GM12878 (cell line): ENCODE measurements at regions not wholly inside any gene's neighbourhood (a gene's known extent, or its start where the extent isn't known, plus 50 kb on each side); places are given as distances from the start of the nearest gene placed in this dataset.

ENCODE experiments used
- ATAC-seq: fragments of 200-7000 bp; cut with Tn5 transposase; 3 replicates; pipeline ENCODE4 v1.9.1; 2020; ENCODE audit warnings: mild to moderate bottlenecking, moderate library complexity
- BruUV-seq: library from RNA; stranded (reverse); fragments of 400-500 nt; replicated peaks from 2 replicates; lab custom pipeline; 2021; lab: Mats Ljungman, UMichigan
- CTCF ChIA-PET: fragments of 300-600 bp; sonication (Branson Sonifier 250); formaldehyde crosslinking; extraction: SDS; loops from one replicate; lab custom pipeline; 2021; ENCODE audit warnings: inconsistent platforms; lab: Yijun Ruan, JAX
- POLR2A ChIA-PET: fragments of 350-600 bp; formaldehyde crosslinking; extraction: SDS; loops from one replicate; lab custom pipeline; 2021; ENCODE audit warnings: inconsistent platforms; lab: Charles Lee
- RAD21 ChIA-PET: fragments of 300-600 bp; sonication (Branson Sonifier 250); formaldehyde crosslinking; loops from one replicate; lab custom pipeline; 2023; ENCODE audit warnings: antibody characterized with exemption; ENCODE audit not compliant: unreplicated experiment; lab: Charles Lee
- SMC1A ChIA-PET: fragments of 300-600 bp; sonication (Branson Sonifier 250); formaldehyde crosslinking; loops from one replicate; lab custom pipeline; 2023; ENCODE audit not compliant: unreplicated experiment, uncharacterized antibody; lab: Charles Lee
- DNase-seq: peaks from one replicate; pipeline ENCODE4 v3.0.0-alpha.2; 2011; ENCODE audit warnings: low read depth, low spot score
- FAIRE-seq: peaks from 3 replicates; lab custom pipeline; 2011; peaks lifted over from hg19 to GRCh38; lab: Jason Lieb, UNC
- H2AFZ ChIP-seq: 2 replicates; pipeline ENCODE4 v1.6.0; 2011; ENCODE audit warnings: low read depth, low read length, control low read depth; ENCODE audit not compliant: control insufficient read depth
- H3K27ac ChIP-seq: 2 replicates; pipeline ENCODE4 v1.5.1; 2011; ENCODE audit warnings: control low read depth; ENCODE audit not compliant: control insufficient read depth, insufficient read depth
- H3K27me3 ChIP-seq, 2 experiments: replicated peaks in 1 of 2; 2 replicates each; pipeline versions ENCODE4 v1.6.0 to v1.6.1; 2011; ENCODE audit warnings: low read length in 1 of 2; ENCODE audit not compliant: control insufficient read depth in 2 of 2, insufficient read depth in 2 of 2
- H3K36me3 ChIP-seq, 2 experiments: 2 replicates each; pipeline ENCODE4 v1.5.1; 2011; ENCODE audit warnings: low read length in 1 of 2; ENCODE audit not compliant: control insufficient read depth in 2 of 2, insufficient read depth in 2 of 2
- H3K4me1 ChIP-seq: 2 replicates; pipeline ENCODE4 v1.6.1; 2011; ENCODE audit warnings: mild to moderate bottlenecking, low read length, moderate library complexity, mixed read lengths; ENCODE audit not compliant: control insufficient read depth, insufficient read depth
- H3K4me2 ChIP-seq: 2 replicates; pipeline ENCODE4 v1.6.0; 2011; ENCODE audit warnings: control low read depth; ENCODE audit not compliant: control insufficient read depth, insufficient read depth
- H3K4me3 ChIP-seq: fragments of 200-600 bp; sonication (generic); 2 replicates; pipeline ENCODE4 v1.5.1; 2016
- H3K79me2 ChIP-seq: 2 replicates; pipeline ENCODE4 v1.6.0; 2011; ENCODE audit warnings: low read length; ENCODE audit not compliant: control insufficient read depth, insufficient read depth
- H3K9ac ChIP-seq: 2 replicates; pipeline ENCODE4 v1.8.0; 2011; ENCODE audit warnings: low read length, control low read depth, mixed read lengths; ENCODE audit not compliant: control insufficient read depth, insufficient read depth
- H3K9me3 ChIP-seq: replicated peaks from 3 replicates; pipeline ENCODE4 v1.5.1; 2011; ENCODE audit warnings: mild to moderate bottlenecking, low read length; ENCODE audit not compliant: control insufficient read depth, insufficient read depth
- H4K20me1 ChIP-seq: 2 replicates; pipeline ENCODE4 v1.6.0; 2011; ENCODE audit not compliant: control insufficient read depth, insufficient read depth
- BRCA1 ChIP-seq: IDR thresholded peaks from 2 replicates; pipeline ENCODE4 v1.6.1; 2011; ENCODE audit warnings: low read depth, low read length, improper control_type of control experiment
- LARP7 ChIP-seq: fragments of 450-650 bp; IDR thresholded peaks from 2 replicates; pipeline ENCODE4 v1.6.1; 2017; ENCODE audit warnings: mild to moderate bottlenecking
- NFYB ChIP-seq: IDR thresholded peaks from 2 replicates; pipeline ENCODE4 v1.6.1; 2011; ENCODE audit warnings: low read depth, mild to moderate bottlenecking, low read length, improper control_type of control experiment, moderate library complexity; ENCODE audit not compliant: insufficient read depth
- POLR2A ChIP-seq: IDR thresholded peaks from 2 replicates; pipeline ENCODE4 v1.6.1; 2011; ENCODE audit warnings: low read depth, mild to moderate bottlenecking, low read length
- POLR2AphosphoS5 ChIP-seq: IDR thresholded peaks from 2 replicates; pipeline ENCODE4 v1.6.1; 2011; ENCODE audit warnings: mild to moderate bottlenecking, low read length, inconsistent platforms
- RAD21 ChIP-seq: IDR thresholded peaks from 2 replicates; pipeline ENCODE4 v1.6.1; 2011; ENCODE audit warnings: mild to moderate bottlenecking, low read depth, low read length, moderate library complexity; ENCODE audit not compliant: insufficient read depth
- REST ChIP-seq: IDR thresholded peaks from 2 replicates; pipeline ENCODE4 v1.6.1; 2012; ENCODE audit warnings: mild to moderate bottlenecking, low read depth, low read length
- RUNX3 ChIP-seq: IDR thresholded peaks from 2 replicates; pipeline ENCODE4 v1.6.1; 2012; ENCODE audit warnings: low read length, inconsistent platforms
- SIN3A ChIP-seq: IDR thresholded peaks from 2 replicates; pipeline ENCODE4 v1.6.1; 2012; ENCODE audit warnings: low read depth, low read length, improper control_type of control experiment
- SMC3 ChIP-seq: IDR thresholded peaks from 2 replicates; pipeline ENCODE4 v1.6.1; 2011; ENCODE audit warnings: low read length, improper control_type of control experiment, borderline replicate concordance
- TCF7 ChIP-seq: IDR thresholded peaks from 2 replicates; pipeline ENCODE4 v1.6.1; 2014; ENCODE audit warnings: antibody characterized with exemption, borderline replicate concordance
- ZBED1 ChIP-seq: IDR thresholded peaks from 2 replicates; pipeline ENCODE4 v1.6.1; 2016; ENCODE audit warnings: borderline replicate concordance
- ZNF687 ChIP-seq: fragments of 450-650 bp; IDR thresholded peaks from 2 replicates; pipeline ENCODE4 v1.6.1; 2017; ENCODE audit warnings: mild to moderate bottlenecking, moderate library complexity
- in situ Hi-C: fragments of 300-500 bp; cut with MboI; formaldehyde crosslinking; loops from 9 replicates; pipeline ENCODE4 v1.14.3; 2018; ENCODE audit warnings: mixed read lengths
- intact Hi-C: fragments of 100-400 bp; cut with micrococcal nuclease; formaldehyde crosslinking; loops from one replicate; pipeline ENCODE4 v1.14.2; 2022; ENCODE audit not compliant: unreplicated experiment

GRCh38 chr3:182327196-182327681 lies 466.1 kb upstream of the ATP11B start (continued):
- TF ChIP-seq REST: no peak
- TF ChIP-seq RAD21: no peak
- no peak for TF ChIP-seq ZNF687
- TF ChIP-seq TCF7: no peak
- TF ChIP-seq RUNX3: no peak

GRCh38 chr3:182330646-182331045 lies 462.7 kb upstream of the ATP11B start:
- FAIRE-seq (no peak), ATAC-seq (peak; percentile 70)
- SMC1A ChIA-PET: no interaction called here
- Histone ChIP-seq H3K27ac (no peak overlapping the region), H3K9ac (no peak overlapping the region), H2AFZ (no peak overlapping the region), H3K4me3 (no peak overlapping the region), H3K36me3 (no peaks in the 10 kb centered on the region), H3K79me2 (no peaks in the 10 kb centered on the region), H4K20me1 (no peaks in the 10 kb centered on the region), H3K9me3 (no peaks in the 10 kb centered on the region), H3K4me2 (no peak overlapping the region)
- no TSS peak for BruUV-seq
- intact Hi-C loops: no loop called here
- POLR2A ChIA-PET: no interaction called here
- in situ Hi-C loops: no loop called here
- CTCF ChIA-PET: no interaction called here
- RAD21 ChIA-PET: no interaction called here
- TF ChIP-seq ZBED1: no peak
- TF ChIP-seq POLR2AphosphoS5: no peak
- TF ChIP-seq NFYB: peak; percentile 51; the same call in 1 of the 2 replicates
- TF ChIP-seq SIN3A: no peak
- no peak for TF ChIP-seq BRCA1
- no peak for TF ChIP-seq LARP7
- TF ChIP-seq SMC3: no peak
- TF ChIP-seq POLR2A: no peak
- TF ChIP-seq, all 136 proteins: peak for 1
- H3K4me1 ChIP-seq: no peaks in the 10 kb centered on the region
- no peaks in the 10 kb centered on the region for H3K27me3 ChIP-seq
- no peak for DNase-seq
